Activated naive CD8-positive, alpha-beta T cell treated with anti-CD3 and anti-CD28 coated beads for 36 hours (primary cell): ENCODE measurements at regions not wholly inside any gene's neighbourhood (a gene's known extent, or its start where the extent isn't known, plus 50 kb on each side); places are given as distances from the start of the nearest gene placed in this dataset.

Experiments used
- DNase-seq: peaks from one replicate; pipeline ENCODE4 v3.0.0; 2021
- H3K27ac Mint-ChIP-seq: one replicate; pipeline ENCODE4 v1.8.0; 2022; ENCODE audit warnings: mild to moderate bottlenecking, moderate library complexity, mixed read lengths
- H3K27me3 Mint-ChIP-seq: one replicate; pipeline ENCODE4 v1.8.0; 2022; ENCODE audit warnings: mild to moderate bottlenecking, mixed read lengths
- H3K36me3 Mint-ChIP-seq: one replicate; pipeline ENCODE4 v1.8.0; 2021; ENCODE audit warnings: mild to moderate bottlenecking, mixed read lengths
- H3K4me1 Mint-ChIP-seq: one replicate; pipeline ENCODE4 v1.8.0; 2021; ENCODE audit warnings: mixed read lengths
- H3K4me3 Mint-ChIP-seq: one replicate; pipeline ENCODE4 v1.8.0; 2022; ENCODE audit warnings: mild to moderate bottlenecking, moderate library complexity, mixed read lengths
- H3K9me3 Mint-ChIP-seq: one replicate; pipeline ENCODE4 v1.8.0; 2022; ENCODE audit warnings: mixed read lengths

DNA sequence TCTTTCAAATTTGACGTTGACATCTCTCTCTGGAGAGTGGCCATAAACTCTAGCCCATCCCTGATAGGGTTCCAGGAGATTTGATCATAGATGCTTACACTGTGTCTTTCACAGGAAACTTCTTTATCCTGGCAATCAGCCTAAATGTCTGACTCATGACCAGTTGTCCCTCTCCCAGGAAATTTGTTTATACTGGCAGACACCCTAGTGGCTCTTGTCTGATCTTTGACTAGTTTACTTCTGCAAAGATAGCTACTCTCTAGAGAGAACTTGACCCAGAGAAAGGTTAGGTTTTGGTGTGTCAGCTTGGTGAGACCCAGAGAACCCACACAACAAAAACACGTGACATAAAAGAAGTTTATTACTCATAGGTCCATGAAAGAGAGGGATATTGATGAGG is 509.8 kb downstream of the CENPC start:
- Mint-ChIP-seq H3K4me3 (no peak overlapping the region), H3K27ac (no peak overlapping the region), H3K27me3 (no peaks in the 10 kb centered on the region), H3K36me3 (no peaks in the 10 kb centered on the region), H3K9me3 (peaks cover 3% of the 10 kb centered on the region), H3K4me1 (no peaks in the 10 kb centered on the region)
- no peak for DNase-seq

DNA sequence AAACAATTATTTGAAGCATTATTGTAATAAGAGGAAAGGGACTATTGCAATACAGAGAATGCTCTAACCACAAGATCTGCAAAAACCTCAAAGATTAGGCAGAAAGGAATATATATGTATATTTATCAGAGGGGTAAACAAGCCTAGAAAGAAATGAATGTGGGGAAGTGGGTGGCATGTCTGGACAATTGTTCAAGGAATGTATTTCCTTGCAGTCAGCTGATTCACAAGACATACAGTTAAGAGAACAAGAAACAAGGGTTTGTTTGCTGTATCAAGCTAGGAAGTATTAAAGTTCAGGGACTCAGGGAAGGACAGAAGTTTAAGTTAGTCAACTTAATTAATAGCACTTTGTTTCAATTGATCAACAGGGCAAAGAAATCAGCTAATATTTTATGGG is 514.7 kb downstream of the CENPC start:
- H3K27ac Mint-ChIP-seq, result no peak overlapping the region
- no peak overlapping the region for H3K4me3 Mint-ChIP-seq
- no peaks in the 10 kb centered on the region for H3K27me3 Mint-ChIP-seq
- no peaks in the 10 kb centered on the region for H3K4me1 Mint-ChIP-seq
- no peak for DNase-seq
- no peaks in the 10 kb centered on the region for H3K36me3 Mint-ChIP-seq
- peaks cover 3% of the 10 kb centered on the region for H3K9me3 Mint-ChIP-seq

DNA sequence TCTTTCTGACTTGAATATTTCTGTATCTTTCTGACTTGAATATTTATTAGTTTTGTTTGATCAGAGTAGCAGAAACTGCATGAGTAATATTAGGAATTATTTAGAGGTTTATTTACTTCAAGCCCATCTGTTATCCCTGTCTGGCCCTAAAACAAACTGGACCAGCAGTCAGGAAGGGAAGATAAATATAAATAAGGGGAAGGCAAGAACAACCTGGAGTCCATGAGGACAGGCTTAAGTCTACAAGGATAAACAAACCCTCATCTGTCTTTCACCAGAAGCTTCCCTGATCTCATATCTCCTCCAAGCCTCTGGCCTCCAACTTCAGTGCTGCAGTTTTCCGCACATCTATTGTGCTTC is 524.9 kb downstream of the CENPC start:
- DNase-seq, result no peak
- H3K4me3 Mint-ChIP-seq, result no peak overlapping the region
- no peaks in the 10 kb centered on the region for H3K36me3 Mint-ChIP-seq
- no peaks in the 10 kb centered on the region for H3K27me3 Mint-ChIP-seq
- no peaks in the 10 kb centered on the region for H3K4me1 Mint-ChIP-seq
- H3K27ac Mint-ChIP-seq, result no peak overlapping the region
- peaks cover 1% of the 10 kb centered on the region for H3K9me3 Mint-ChIP-seq

DNA sequence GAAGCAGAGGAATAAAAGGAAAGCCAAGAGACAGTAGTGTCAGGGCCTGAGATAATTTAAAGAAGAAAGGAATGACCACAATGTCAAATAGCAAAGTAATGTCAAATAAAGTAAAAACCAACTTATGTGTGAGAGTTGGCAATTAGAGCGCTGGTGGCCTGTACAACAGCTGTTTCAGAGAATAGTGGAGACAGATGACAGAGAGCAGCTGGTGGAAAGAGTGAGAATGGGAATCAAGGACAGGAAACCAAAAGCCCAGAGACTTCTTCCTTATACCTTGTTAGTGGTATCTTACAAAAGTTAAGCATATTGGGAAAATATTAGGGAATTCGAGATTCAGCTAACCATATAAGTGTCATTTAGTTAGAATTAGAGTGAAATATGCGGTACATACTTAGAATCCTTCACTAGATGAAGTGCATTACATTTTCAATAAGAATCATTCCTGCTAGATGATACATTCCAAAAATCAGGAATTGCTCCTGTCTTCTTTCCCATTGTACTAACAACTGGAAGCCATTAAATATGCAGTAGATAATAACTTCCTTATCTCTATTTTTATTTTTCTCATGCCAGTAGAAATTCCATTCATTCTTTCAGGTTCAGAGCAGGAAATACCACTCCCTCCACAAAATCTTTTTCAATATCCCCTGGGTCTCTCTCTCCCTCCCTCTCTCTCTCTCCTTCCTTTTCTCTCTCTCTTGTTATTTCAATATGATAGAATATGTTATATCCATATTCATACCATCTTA is 525.4 kb downstream of the CENPC start:
- Mint-ChIP-seq H3K27me3 (no peaks in the 10 kb centered on the region), H3K27ac (no peak overlapping the region), H3K9me3 (peaks cover 1% of the 10 kb centered on the region), H3K4me1 (no peaks in the 10 kb centered on the region), H3K4me3 (no peak overlapping the region), H3K36me3 (no peaks in the 10 kb centered on the region)
- DNase-seq, result no peak

DNA sequence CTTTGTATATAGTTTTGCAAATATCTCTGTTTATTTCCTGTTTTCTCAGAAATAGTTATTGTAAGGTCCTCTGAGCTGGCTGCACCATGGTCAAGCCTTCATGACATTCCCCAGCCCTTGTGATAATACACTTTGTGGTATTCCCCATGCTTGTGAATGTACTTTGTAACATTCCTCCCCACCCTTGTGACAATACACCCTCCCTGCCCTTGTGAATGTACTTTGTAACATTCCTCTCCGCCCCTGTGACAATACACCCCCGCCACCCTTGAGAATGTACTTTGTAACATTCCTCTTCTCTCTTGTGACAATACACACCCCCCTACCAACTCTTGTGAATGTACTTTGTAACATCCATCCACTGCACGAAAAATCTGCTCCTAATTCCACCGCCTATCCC is 530.7 kb downstream of the CENPC start:
- H3K9me3 Mint-ChIP-seq, result peaks cover 5% of the 10 kb centered on the region
- no peak for DNase-seq
- no peak overlapping the region for H3K4me3 Mint-ChIP-seq
- no peaks in the 10 kb centered on the region for H3K4me1 Mint-ChIP-seq
- no peak overlapping the region for H3K27ac Mint-ChIP-seq
- no peaks in the 10 kb centered on the region for H3K36me3 Mint-ChIP-seq
- H3K27me3 Mint-ChIP-seq, result no peaks in the 10 kb centered on the region

DNA sequence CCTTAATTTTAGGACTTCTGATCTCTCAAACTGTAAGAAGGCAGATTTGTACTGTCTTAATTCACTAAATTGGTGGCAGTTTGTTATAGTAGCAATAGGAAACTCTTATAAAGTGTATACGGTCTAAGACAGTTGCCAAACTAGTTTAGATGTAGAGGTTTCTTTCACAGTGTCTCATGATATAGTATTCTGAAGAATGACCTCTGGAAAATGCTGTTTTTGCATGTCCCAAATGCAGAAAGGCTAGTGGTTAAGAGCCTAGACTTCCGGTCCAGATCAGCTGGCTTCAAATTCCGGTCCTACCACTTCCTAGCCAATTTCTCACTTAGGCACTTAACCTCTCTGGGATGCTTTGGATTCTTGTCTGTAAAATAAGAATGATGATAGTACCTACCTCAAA is 538.5 kb downstream of the CENPC start:
- Mint-ChIP-seq H3K27ac (no peak overlapping the region), H3K4me1 (no peaks in the 10 kb centered on the region), H3K36me3 (no peaks in the 10 kb centered on the region), H3K4me3 (no peak overlapping the region), H3K9me3 (peaks cover 7% of the 10 kb centered on the region), H3K27me3 (no peaks in the 10 kb centered on the region)
- DNase-seq, result no peak

DNA sequence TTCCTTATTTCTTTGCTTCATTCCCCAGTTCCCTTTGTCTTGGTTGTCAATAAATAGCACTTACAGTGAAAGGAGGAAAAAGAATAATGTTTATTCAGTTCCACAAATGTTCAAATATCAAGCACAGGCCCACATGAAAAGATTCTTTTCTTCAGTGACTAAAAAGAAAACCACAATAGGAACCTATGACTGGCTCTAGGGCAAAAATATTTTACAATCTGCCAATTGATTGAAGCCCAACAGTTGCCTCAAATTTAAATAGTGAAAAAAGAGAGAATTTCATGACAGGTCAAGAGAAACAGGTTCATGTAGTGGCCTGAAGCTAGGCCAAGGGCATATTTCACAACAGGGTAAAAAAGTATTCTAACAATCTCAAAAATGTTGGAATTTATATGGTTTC is 553.8 kb downstream of the CENPC start:
- Mint-ChIP-seq H3K9me3 (peaks cover 8% of the 10 kb centered on the region), H3K4me1 (no peaks in the 10 kb centered on the region), H3K4me3 (no peak overlapping the region), H3K27ac (no peak overlapping the region), H3K27me3 (no peaks in the 10 kb centered on the region), H3K36me3 (no peaks in the 10 kb centered on the region)
- no peak for DNase-seq

DNA sequence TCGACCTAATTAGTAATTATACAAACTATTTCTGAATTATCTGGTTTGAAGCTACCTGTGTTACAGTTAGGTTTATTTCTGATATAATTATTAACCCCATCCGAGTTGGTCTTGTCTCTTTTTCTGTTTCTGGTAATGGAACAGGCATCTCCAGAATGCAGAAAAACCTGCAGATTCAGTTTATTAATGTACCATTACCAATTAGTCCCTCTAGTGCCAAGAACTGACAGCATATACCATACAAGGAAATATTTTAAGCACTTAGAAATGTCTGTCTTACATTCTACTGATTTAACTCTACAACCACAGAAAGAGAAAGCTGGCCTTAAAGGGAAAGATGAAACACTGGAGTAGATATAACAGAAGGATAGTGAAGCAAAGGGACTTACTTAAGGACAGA is 570.6 kb downstream of the CENPC start:
- Mint-ChIP-seq H3K27ac (no peak overlapping the region), H3K4me1 (no peaks in the 10 kb centered on the region), H3K27me3 (no peaks in the 10 kb centered on the region), H3K4me3 (no peak overlapping the region), H3K36me3 (no peaks in the 10 kb centered on the region), H3K9me3 (no peaks in the 10 kb centered on the region)
- no peak for DNase-seq

DNA sequence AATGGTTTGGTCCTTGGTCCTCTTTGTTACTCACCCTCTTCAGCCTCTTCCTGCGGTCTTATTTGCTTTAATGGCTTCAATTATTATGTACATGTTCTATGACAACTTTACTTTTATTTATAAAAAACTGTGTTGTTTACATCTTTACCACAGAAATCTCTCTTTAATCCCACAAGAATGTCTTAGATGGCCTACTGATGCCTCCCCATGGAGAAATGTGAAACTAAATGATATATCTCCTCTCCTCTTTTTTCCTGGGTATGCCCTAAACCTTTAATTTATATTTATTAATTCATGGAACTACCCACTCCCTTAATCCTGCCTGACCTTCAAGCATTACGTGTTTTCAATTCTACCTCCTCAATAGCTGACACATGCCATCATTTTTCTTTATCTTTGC is 573.2 kb downstream of the CENPC start:
- H3K27ac Mint-ChIP-seq, result no peak overlapping the region
- no peaks in the 10 kb centered on the region for H3K4me1 Mint-ChIP-seq
- H3K9me3 Mint-ChIP-seq, result no peaks in the 10 kb centered on the region
- no peaks in the 10 kb centered on the region for H3K36me3 Mint-ChIP-seq
- no peak overlapping the region for H3K4me3 Mint-ChIP-seq
- no peak for DNase-seq
- H3K27me3 Mint-ChIP-seq, result no peaks in the 10 kb centered on the region

DNA sequence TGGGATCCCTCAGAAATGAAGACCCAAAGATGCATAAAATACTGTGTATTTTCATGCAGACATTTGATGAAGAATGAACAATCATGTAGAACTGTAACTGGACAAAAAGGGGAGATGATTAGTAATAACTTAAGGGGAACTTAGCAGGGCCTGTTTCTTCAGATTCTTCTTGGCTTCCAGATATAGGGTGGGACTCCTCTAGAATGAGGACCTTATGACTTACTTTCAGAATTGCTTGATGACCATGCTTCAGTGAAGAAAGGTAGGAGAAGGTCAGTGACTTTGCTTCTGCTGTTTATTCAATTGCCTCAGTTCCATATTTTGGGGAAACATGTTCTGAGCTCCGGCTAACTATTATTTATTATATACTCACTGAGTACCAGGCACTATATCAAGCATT is 580.8 kb downstream of the CENPC start:
- no peak overlapping the region for H3K4me3 Mint-ChIP-seq
- H3K4me1 Mint-ChIP-seq, result no peaks in the 10 kb centered on the region
- no peak for DNase-seq
- H3K9me3 Mint-ChIP-seq, result no peaks in the 10 kb centered on the region
- H3K27me3 Mint-ChIP-seq, result no peaks in the 10 kb centered on the region
- H3K36me3 Mint-ChIP-seq, result no peaks in the 10 kb centered on the region
- no peak overlapping the region for H3K27ac Mint-ChIP-seq

DNA sequence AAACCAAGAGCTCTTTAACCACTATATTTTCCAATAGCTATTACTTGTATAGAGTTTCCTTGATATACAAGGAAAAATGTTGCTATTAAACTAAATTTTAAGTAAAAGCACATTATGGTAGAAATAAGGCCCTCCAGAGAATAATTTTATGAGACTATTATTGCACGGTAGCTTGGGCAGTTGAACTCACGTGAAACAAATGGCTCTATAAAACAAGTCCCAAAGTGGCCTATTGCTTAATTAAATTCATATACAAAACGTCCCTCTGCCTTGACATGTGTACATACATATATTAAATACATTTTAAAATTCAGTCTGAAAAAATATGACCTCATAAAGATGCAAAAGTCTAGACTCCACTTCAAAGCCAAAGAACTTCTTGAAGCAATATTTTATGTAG is 582.2 kb downstream of the CENPC start:
- no peaks in the 10 kb centered on the region for H3K9me3 Mint-ChIP-seq
- no peak overlapping the region for H3K4me3 Mint-ChIP-seq
- H3K4me1 Mint-ChIP-seq, result no peaks in the 10 kb centered on the region
- DNase-seq, result no peak
- no peaks in the 10 kb centered on the region for H3K27me3 Mint-ChIP-seq
- no peak overlapping the region for H3K27ac Mint-ChIP-seq
- no peaks in the 10 kb centered on the region for H3K36me3 Mint-ChIP-seq

DNA sequence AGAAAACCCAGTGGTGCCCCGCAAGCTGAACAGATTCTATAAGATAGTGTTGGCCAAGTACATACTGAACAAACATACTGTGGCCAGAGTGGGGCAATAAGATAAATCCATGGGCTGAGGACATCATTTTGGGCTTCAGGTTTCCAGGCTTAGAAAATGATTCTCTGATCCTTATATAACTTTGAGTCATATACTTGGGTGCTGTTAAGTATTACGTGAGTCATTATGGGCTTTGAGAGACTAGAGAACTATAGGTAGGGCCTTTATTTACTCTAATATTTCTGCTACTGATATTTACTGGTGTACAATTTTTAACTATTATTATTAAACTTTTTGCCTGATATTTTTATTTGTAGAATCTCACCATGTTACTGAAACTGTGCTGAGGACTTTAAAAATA is 586.1 kb downstream of the CENPC start:
- Mint-ChIP-seq H3K4me3 (no peak overlapping the region), H3K9me3 (no peaks in the 10 kb centered on the region), H3K36me3 (no peaks in the 10 kb centered on the region), H3K4me1 (no peaks in the 10 kb centered on the region), H3K27ac (no peak overlapping the region), H3K27me3 (no peaks in the 10 kb centered on the region)
- DNase-seq, result no peak

DNA sequence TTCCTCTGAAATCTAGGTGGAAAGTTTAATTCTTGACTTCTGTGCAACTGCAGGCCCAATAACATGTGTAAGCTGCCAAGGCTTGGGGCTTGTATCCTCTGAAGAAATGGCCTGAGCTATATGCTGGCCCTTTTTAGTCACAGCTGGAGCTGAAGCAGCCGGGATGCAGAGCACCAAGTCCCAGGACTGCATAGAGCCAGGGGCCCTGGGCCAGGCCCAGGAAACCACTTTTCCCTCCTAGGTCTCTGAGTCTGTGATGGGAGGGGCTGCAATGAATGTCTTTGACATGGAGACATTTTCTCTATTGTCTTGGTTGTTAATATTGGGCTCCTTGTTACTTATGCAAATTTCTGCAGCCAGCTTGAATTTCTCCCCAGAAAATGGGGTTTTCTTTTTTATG is 588.5 kb downstream of the CENPC start:
- Mint-ChIP-seq H3K4me3 (no peak overlapping the region), H3K27ac (no peak overlapping the region), H3K4me1 (no peaks in the 10 kb centered on the region), H3K9me3 (no peaks in the 10 kb centered on the region), H3K36me3 (no peaks in the 10 kb centered on the region), H3K27me3 (no peaks in the 10 kb centered on the region)
- no peak for DNase-seq

DNA sequence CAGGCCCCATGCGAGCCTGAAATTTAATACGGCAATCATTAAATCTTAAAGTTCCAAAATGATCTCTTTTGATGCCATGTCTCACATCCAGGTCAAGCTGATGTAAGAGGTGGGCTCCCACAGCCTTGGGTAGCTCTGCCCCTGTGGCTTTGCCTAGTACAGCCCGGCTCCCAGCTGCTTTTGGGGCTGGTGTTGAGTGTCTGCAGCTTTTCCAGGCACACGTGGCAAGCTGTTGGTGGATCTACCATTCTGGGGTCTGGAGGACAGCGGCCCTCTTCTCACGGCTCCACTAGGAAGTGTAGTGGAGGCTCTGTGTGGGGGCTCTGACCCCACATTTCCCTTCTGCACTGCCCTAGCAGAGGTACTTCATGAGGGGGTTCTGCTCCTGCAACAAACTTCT is 588.9 kb downstream of the CENPC start:
- Mint-ChIP-seq H3K4me1 (no peaks in the 10 kb centered on the region), H3K27ac (no peak overlapping the region), H3K27me3 (no peaks in the 10 kb centered on the region), H3K9me3 (no peaks in the 10 kb centered on the region), H3K4me3 (no peak overlapping the region), H3K36me3 (no peaks in the 10 kb centered on the region)
- DNase-seq, result no peak

DNA sequence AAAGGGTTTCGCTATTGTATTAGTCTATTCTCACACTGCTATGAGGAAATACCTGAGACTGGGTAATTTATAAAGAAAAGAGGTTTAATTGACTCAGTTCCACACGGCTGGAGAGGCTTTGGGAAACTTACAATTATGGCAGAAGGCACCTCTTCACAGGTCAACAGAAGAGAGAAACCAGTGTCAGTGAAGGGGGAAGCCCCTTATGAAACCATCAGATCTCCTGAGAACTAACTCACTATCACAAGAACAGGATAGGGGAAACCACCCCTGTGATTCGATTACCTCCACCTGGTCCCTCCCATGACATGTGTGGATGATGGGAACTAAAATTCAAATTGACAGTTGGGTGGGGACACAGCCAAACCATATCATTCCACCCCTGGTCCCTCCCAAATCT is 589.5 kb downstream of the CENPC start:
- Mint-ChIP-seq H3K4me3 (no peak overlapping the region), H3K4me1 (no peaks in the 10 kb centered on the region), H3K9me3 (no peaks in the 10 kb centered on the region), H3K27me3 (no peaks in the 10 kb centered on the region), H3K36me3 (no peaks in the 10 kb centered on the region), H3K27ac (no peak overlapping the region)
- DNase-seq, result no peak

DNA sequence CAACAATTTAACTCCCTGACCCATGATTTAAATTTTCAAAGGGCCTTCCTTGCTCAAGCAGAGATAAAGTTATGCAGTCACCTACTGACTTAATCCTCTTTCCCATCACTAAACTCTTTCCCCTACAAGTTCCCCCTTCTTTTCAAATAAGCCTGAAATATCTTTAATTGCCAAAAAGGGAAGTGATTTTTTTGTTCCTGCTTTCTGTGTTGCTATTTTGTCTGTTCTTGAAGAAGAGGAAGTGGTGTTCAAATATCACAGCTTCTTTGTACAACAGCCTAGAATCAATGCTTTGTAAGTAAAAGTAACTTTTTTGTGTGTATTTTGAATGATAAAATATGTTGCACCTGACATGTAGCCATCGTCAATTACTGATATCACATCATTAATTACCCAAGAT is 595.9 kb downstream of the CENPC start:
- Mint-ChIP-seq H3K4me3 (no peak overlapping the region), H3K9me3 (no peaks in the 10 kb centered on the region), H3K27ac (no peak overlapping the region), H3K4me1 (no peaks in the 10 kb centered on the region), H3K27me3 (no peaks in the 10 kb centered on the region), H3K36me3 (no peaks in the 10 kb centered on the region)
- DNase-seq, result no peak

DNA sequence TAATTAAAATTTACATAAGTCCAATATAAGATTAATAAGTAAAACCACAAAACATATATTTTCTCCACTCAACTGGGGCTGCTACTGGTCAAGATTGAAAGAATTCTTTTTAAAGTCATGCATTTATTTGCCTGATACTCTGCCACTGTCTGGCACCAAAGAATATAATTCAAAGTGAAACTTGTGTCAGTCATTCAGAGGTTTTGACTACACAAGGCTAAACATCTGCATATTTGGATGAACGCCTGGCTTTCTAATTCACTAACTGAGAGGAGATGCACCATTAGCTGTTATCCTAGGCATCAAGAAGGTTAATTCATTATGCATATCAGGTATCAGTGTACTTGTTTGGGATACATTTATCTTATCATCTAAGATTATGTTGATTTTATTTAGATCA is 598.5 kb downstream of the CENPC start:
- DNase-seq, result no peak
- Mint-ChIP-seq H3K9me3 (no peaks in the 10 kb centered on the region), H3K4me1 (no peaks in the 10 kb centered on the region), H3K27ac (no peak overlapping the region), H3K36me3 (no peaks in the 10 kb centered on the region), H3K4me3 (no peak overlapping the region), H3K27me3 (no peaks in the 10 kb centered on the region)
